OCI-LY3 (cell line): ENCODE measurements at regions not wholly inside any gene's neighbourhood (a gene's known extent, or its start where the extent isn't known, plus 50 kb on each side); places are given as distances from the start of the nearest gene placed in this dataset.

ENCODE experiments used
- H2AFZ ChIP-seq: fragments of 200-600, 300-600 bp; shearing (Covaris generic); 2 replicates; pipeline ENCODE4 v1.6.0; 2014; ENCODE audit warnings: antibody characterized with exemption, low read depth, low read length
- H3K27ac ChIP-seq: fragments of 200-600, 300-600 bp; sonication (generic); 2 replicates; pipeline ENCODE4 v1.5.1; 2014; ENCODE audit warnings: mild to moderate bottlenecking, low read length, moderate library complexity, mixed read lengths
- H3K27me3 ChIP-seq: fragments of 200-600, 300-600 bp; sonication (generic); 2 replicates; pipeline ENCODE4 v1.6.1; 2014; ENCODE audit warnings: low read depth, low read length, mixed read lengths
- H3K36me3 ChIP-seq: fragments of 200-600, 300-600 bp; sonication (generic); replicated peaks from 2 replicates; pipeline ENCODE3; 2014; ENCODE audit warnings: low read depth, low read length, mixed read lengths
- H3K4me1 ChIP-seq: fragments of 300-600, 200-600 bp; sonication (generic); 2 replicates; pipeline ENCODE4 v1.6.1; 2014; ENCODE audit warnings: low read length, mixed read lengths
- H3K4me2 ChIP-seq: fragments of 200-600, 300-600 bp; sonication (generic); 2 replicates; pipeline ENCODE4 v1.6.1; 2014; ENCODE audit warnings: low read length, mixed read lengths
- H3K4me3 ChIP-seq: fragments of 300-600, 200-600 bp; sonication (generic); 2 replicates; pipeline ENCODE4 v1.5.1; 2014; ENCODE audit warnings: antibody characterized with exemption, mild to moderate bottlenecking, low read length, moderate library complexity
- H3K79me2 ChIP-seq: fragments of 300-600, 200-600 bp; shearing (Covaris generic); 2 replicates; pipeline ENCODE4 v1.6.1; 2014; ENCODE audit warnings: mild to moderate bottlenecking, low read length, mixed read lengths
- H3K9ac ChIP-seq: fragments of 300-600, 200-600 bp; shearing (Covaris generic); 2 replicates; pipeline ENCODE4 v1.6.0; 2014; ENCODE audit warnings: mild to moderate bottlenecking, low read length, moderate library complexity
- H3K9me3 ChIP-seq: fragments of 200-600, 300-600 bp; shearing (Covaris generic); 2 replicates; pipeline ENCODE4 v1.6.1; 2014; ENCODE audit warnings: low read length, mixed read lengths; ENCODE audit not compliant: insufficient read depth
- H4K20me1 ChIP-seq: fragments of 200-600, 300-600 bp; sonication (generic); 2 replicates; pipeline ENCODE4 v1.6.1; 2016; ENCODE audit warnings: low read length, mixed read lengths; ENCODE audit not compliant: insufficient read depth
- CTCF ChIP-seq: fragments of 200-600, 300-600 bp; sonication (generic); IDR thresholded peaks from 2 replicates; pipeline ENCODE4 v1.5.1; 2014; ENCODE audit warnings: antibody characterized with exemption, low read length, low read depth
- EZH2phosphoT487 ChIP-seq: fragments of 200-600 bp; shearing (Covaris generic); IDR thresholded peaks from 2 replicates; pipeline ENCODE4 v1.6.1; 2018; ENCODE audit warnings: antibody characterized with exemption, mixed run types, low read depth

DNA sequence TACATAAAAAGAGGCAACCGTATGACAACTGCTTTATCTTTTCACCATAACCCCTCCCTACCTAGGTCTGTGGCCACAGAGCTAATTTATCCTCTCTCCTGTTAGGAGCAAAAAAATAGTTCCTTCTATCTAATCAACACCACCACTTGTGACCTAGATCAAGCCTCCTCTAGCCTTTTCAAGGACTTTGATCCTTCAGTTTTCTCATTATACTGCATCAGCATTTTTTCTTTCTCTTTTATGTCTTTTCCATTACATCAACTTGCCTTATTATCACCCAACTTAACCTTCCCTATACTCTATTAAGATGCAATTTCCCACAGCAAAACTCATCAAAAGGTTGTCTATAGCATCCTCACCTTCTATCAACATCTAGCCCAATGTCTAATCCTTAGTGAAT lies 211.0 kb downstream of the ANKRD50 start:
- H3K36me3 ChIP-seq = no peaks in the 10 kb centered on the region
- no peak overlapping the region for H3K27ac ChIP-seq
- no peak overlapping the region for H3K9ac ChIP-seq
- no peaks in the 10 kb centered on the region for H3K27me3 ChIP-seq
- no peaks in the 10 kb centered on the region for H4K20me1 ChIP-seq
- no peaks in the 10 kb centered on the region for H3K79me2 ChIP-seq
- H3K4me2 ChIP-seq = no peak overlapping the region
- no peaks in the 10 kb centered on the region for H3K9me3 ChIP-seq
- no peak overlapping the region for H3K4me3 ChIP-seq
- H3K4me1 ChIP-seq = no peaks in the 10 kb centered on the region
- H2AFZ ChIP-seq = no peak overlapping the region
- TF ChIP-seq CTCF = no peak
- no peak for TF ChIP-seq EZH2phosphoT487

DNA sequence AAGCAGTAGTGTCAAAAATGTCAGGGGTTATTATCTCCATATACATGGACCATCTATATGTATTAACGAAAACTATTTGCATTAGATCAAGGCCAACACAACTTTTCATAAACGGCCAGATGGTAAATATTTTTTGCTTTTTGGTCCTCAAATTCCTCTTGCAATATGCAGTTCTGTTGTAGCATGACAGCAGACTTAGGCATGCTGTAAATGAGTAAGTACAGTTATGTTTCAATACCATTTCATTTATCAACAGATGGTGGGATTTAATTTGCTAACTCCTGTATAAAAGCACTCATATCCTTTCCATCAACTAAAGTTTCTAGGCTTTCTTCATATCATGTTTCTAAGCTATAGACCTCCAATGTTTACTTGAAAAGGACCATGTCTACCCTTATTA lies 208.1 kb downstream of the ANKRD50 start:
- H3K27me3 ChIP-seq = no peaks in the 10 kb centered on the region
- no peaks in the 10 kb centered on the region for H3K79me2 ChIP-seq
- H3K4me2 ChIP-seq = no peak overlapping the region
- no peak for TF ChIP-seq EZH2phosphoT487
- TF ChIP-seq CTCF = no peak
- H2AFZ ChIP-seq = no peak overlapping the region
- no peaks in the 10 kb centered on the region for H3K36me3 ChIP-seq
- H3K9me3 ChIP-seq = no peaks in the 10 kb centered on the region
- no peak overlapping the region for H3K4me3 ChIP-seq
- H3K9ac ChIP-seq = no peak overlapping the region
- H3K27ac ChIP-seq = no peak overlapping the region
- no peaks in the 10 kb centered on the region for H3K4me1 ChIP-seq
- H4K20me1 ChIP-seq = no peaks in the 10 kb centered on the region

DNA sequence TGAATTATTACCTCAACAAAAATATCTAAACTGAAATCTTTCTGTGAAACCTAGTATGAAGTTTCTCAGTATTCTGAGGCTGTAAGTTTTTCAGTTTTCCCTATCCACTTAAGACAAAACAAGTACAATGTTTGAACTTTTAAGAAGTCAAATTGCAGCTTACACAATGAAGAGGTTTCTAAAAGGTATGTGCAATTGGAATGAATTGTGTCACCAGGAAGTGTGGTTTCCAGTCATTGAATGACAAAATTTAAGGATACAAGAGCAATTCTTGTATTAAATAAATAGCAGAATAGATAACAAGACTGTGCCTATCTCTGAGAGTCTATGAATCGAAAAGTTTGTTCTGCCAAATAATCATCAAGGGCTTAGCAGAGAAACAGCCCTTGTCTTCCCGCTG lies 207.3 kb downstream of the ANKRD50 start:
- no peaks in the 10 kb centered on the region for H3K36me3 ChIP-seq
- no peaks in the 10 kb centered on the region for H4K20me1 ChIP-seq
- H3K4me3 ChIP-seq = no peak overlapping the region
- no peak overlapping the region for H3K9ac ChIP-seq
- H3K4me1 ChIP-seq = no peaks in the 10 kb centered on the region
- no peak overlapping the region for H3K4me2 ChIP-seq
- H2AFZ ChIP-seq = no peak overlapping the region
- no peaks in the 10 kb centered on the region for H3K79me2 ChIP-seq
- H3K9me3 ChIP-seq = no peaks in the 10 kb centered on the region
- TF ChIP-seq EZH2phosphoT487 (no peak), CTCF (no peak)
- H3K27me3 ChIP-seq = no peaks in the 10 kb centered on the region
- H3K27ac ChIP-seq = no peak overlapping the region

DNA sequence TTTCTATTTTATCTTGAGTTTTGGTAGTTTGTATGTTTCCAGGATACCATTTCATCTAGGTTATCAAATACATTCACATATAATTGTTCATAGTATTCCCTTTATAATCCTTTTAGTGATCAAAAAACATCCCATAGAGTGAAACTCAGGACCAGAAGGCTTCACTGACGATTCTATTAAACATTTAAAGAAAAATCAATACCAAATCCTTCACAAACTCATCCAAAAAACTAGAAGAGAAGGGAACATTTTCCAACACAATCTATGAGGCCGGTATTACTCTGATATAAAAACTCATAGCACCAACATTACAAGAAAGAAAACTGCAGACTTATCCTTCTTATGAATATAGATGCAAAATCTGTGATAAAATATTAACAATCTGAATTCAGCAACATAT lies 203.4 kb downstream of the ANKRD50 start:
- Histone ChIP-seq H3K79me2 (no peaks in the 10 kb centered on the region), H3K4me2 (no peak overlapping the region), H3K9ac (no peak overlapping the region), H2AFZ (no peak overlapping the region), H4K20me1 (no peaks in the 10 kb centered on the region), H3K36me3 (no peaks in the 10 kb centered on the region), H3K4me3 (no peak overlapping the region), H3K27me3 (no peaks in the 10 kb centered on the region), H3K9me3 (no peaks in the 10 kb centered on the region), H3K4me1 (no peaks in the 10 kb centered on the region), H3K27ac (no peak overlapping the region)
- no peak for TF ChIP-seq EZH2phosphoT487
- no peak for TF ChIP-seq CTCF
